ENCODE measurements at regions not wholly inside any gene's neighbourhood (a gene's known extent, or its start where the extent isn't known, plus 50 kb on each side); places are given as distances from the start of the nearest gene placed in this dataset.
"Not testable (repeated sequence)": the region's sequence is repeated elsewhere in the genome, so short reads cannot be mapped to it uniquely, and the experiment has no call there.

- H3K27me3 ChIP-seq = no peaks in the 10 kb centered on the region
- intact Hi-C loops (cut with DNase I) = no loop called here
- no peaks in the 10 kb centered on the region for H3K4me1 ChIP-seq
- 82 to 97% methylated on average over 14 to 22 of the region's 23 CpGs for WGBS, 2 donors
- H3K9me3 ChIP-seq = no peaks in the 10 kb centered on the region
- no peaks in the 10 kb centered on the region for H3K36me3 ChIP-seq
- no peak for DNase-seq
- TF ChIP-seq POLR2A (IDR thresholded peaks at IDR 0.05) (no peak), CTCF (IDR thresholded peaks at IDR 0.05) (no peak)
- H3K4me3 ChIP-seq (replicated peaks in 1 of 3) = no peak overlapping the region
- H3K27ac ChIP-seq = no peak overlapping the region
Measured at GRCh38 chr13:109318945-109319590, 467.3 kb downstream of the IRS2 start.

- Histone ChIP-seq H3K27ac (no peak overlapping the region), H3K4me1 (no peaks in the 10 kb centered on the region), H3K9me3 (no peaks in the 10 kb centered on the region), H3K27me3 (no peaks in the 10 kb centered on the region), H3K4me3 (replicated peaks in 1 of 3) (no peak overlapping the region), H3K36me3 (no peaks in the 10 kb centered on the region)
- WGBS, 2 donors = 85 to 89% methylated on average over 4 of the region's 4 CpGs
- no peak for TF ChIP-seq CTCF (IDR thresholded peaks at IDR 0.05)
- TF ChIP-seq POLR2A (IDR thresholded peaks at IDR 0.05) = no peak
- intact Hi-C loops (cut with DNase I) = no loop called here
- no peak for DNase-seq
Measured at GRCh38 chr13:109315481-109315880, 470.9 kb downstream of the IRS2 start.

GRCh38 chr13:109314101-109314500 is 472.3 kb downstream of the IRS2 start:
- Histone ChIP-seq H3K4me3 (replicated peaks in 1 of 3) (no peak overlapping the region), H3K9me3 (no peaks in the 10 kb centered on the region), H3K27me3 (no peaks in the 10 kb centered on the region), H3K4me1 (no peaks in the 10 kb centered on the region), H3K36me3 (no peaks in the 10 kb centered on the region), H3K27ac (no peak overlapping the region)
- WGBS, 2 donors = 76 to 79% methylated on average over 5 of the region's 5 CpGs
- intact Hi-C loops (cut with DNase I) = no loop called here
- no peak for DNase-seq
- TF ChIP-seq POLR2A (IDR thresholded peaks at IDR 0.05) = no peak
- TF ChIP-seq CTCF (IDR thresholded peaks at IDR 0.05) = no peak

GRCh38 chr13:109312399-109312798 is 474.0 kb downstream of the IRS2 start:
- no peaks in the 10 kb centered on the region for H3K9me3 ChIP-seq
- no peak for DNase-seq
- no peaks in the 10 kb centered on the region for H3K36me3 ChIP-seq
- H3K27ac ChIP-seq = no peak overlapping the region
- no peak overlapping the region for H3K4me3 ChIP-seq (replicated peaks in 1 of 3)
- TF ChIP-seq CTCF (IDR thresholded peaks at IDR 0.05) (no peak), POLR2A (IDR thresholded peaks at IDR 0.05) (no peak)
- intact Hi-C loops (cut with DNase I) = no loop called here
- no peaks in the 10 kb centered on the region for H3K27me3 ChIP-seq
- no peaks in the 10 kb centered on the region for H3K4me1 ChIP-seq

- H3K27me3 ChIP-seq; H3K9me3 ChIP-seq; H3K27ac ChIP-seq; intact Hi-C loops (cut with DNase I); H3K36me3 ChIP-seq; H3K4me3 ChIP-seq (replicated peaks in 1 of 3); DNase-seq; H3K4me1 ChIP-seq: not testable (repeated sequence)
- 93 to 97% methylated on average over 10 to 16 of the region's 33 CpGs for WGBS, 2 donors
Measured at GRCh38 chr13:109311431-109311976, 474.9 kb downstream of the IRS2 start.
